HG03175 (cell line): ENCODE measurements at regions not wholly inside any gene's neighbourhood (a gene's known extent, or its start where the extent isn't known, plus 50 kb on each side); places are given as distances from the start of the nearest gene placed in this dataset.
"Not testable (repeated sequence)": the region's sequence is repeated elsewhere in the genome, so short reads cannot be mapped to it uniquely, and the experiment has no call there.

Source experiments
- ATAC-seq: cut with Tn5 transposase; IDR thresholded peaks from one replicate; pipeline ENCODE4 v1.9.1; 2021; ENCODE audit warnings: mild to moderate bottlenecking, moderate library complexity; ENCODE audit not compliant: unreplicated experiment

GRCh38 chr12:88366101-88366500 lies 214.2 kb downstream of the KITLG start:
- no peak for ATAC-seq

GRCh38 chr12:88367231-88367630 lies 213.0 kb downstream of the KITLG start:
- no peak for ATAC-seq

- not testable (repeated sequence) for ATAC-seq
Observed at GRCh38 chr12:88368077-88368476, 212.2 kb downstream of the KITLG start.

- ATAC-seq, result no peak
Observed at GRCh38 chr12:88371416-88372183, 208.7 kb downstream of the KITLG start.

- ATAC-seq, result no peak
Observed at GRCh38 chr12:88375306-88376305, 204.7 kb downstream of the KITLG start.

- ATAC-seq, result no peak
Observed at GRCh38 chr12:88377973-88378372, 202.3 kb downstream of the KITLG start.

- no peak for ATAC-seq
Observed at GRCh38 chr12:88381466-88381865, 198.8 kb downstream of the KITLG start.

GRCh38 chr12:88383405-88383804 lies 196.9 kb downstream of the KITLG start:
- no peak for ATAC-seq

- peak; percentile 43 for ATAC-seq
Observed at GRCh38 chr12:88388566-88389540, 191.4 kb downstream of the KITLG start.

- ATAC-seq, result no peak
Observed at GRCh38 chr12:88390811-88391210, 189.5 kb downstream of the KITLG start.

- no peak for ATAC-seq
Observed at GRCh38 chr12:88391556-88391955, 188.7 kb downstream of the KITLG start.

GRCh38 chr12:88393017-88393767 lies 187.1 kb downstream of the KITLG start:
- no peak for ATAC-seq

- ATAC-seq, result no peak
Observed at GRCh38 chr12:88398031-88398430, 182.2 kb downstream of the KITLG start.

GRCh38 chr12:88399811-88400210 lies 180.5 kb downstream of the KITLG start:
- no peak for ATAC-seq

- ATAC-seq, result no peak
Observed at GRCh38 chr12:88400302-88400701, 180.0 kb downstream of the KITLG start.

GRCh38 chr12:88401155-88401554 lies 179.1 kb downstream of the KITLG start:
- ATAC-seq, result no peak

- no peak for ATAC-seq
Observed at GRCh38 chr12:88406905-88407304, 173.4 kb downstream of the KITLG start.

- no peak for ATAC-seq
Observed at GRCh38 chr12:88408823-88409222, 171.4 kb downstream of the KITLG start.

GRCh38 chr12:88409257-88409656 lies 171.0 kb downstream of the KITLG start:
- no peak for ATAC-seq

GRCh38 chr12:88411689-88412088 lies 168.6 kb downstream of the KITLG start:
- ATAC-seq, result no peak
